ENCODE measurements at regions not wholly inside any gene's neighbourhood (a gene's known extent, or its start where the extent isn't known, plus 50 kb on each side); places are given as distances from the start of the nearest gene placed in this dataset.

- Mint-ChIP-seq H3K27ac (no peak overlapping the region), H3K4me3 (ENCODE audit: low read depth) (no peak overlapping the region), H3K27me3 (peaks cover 33% of the 10 kb centered on the region), H3K36me3 (ENCODE audit: insufficient read depth) (no peaks in the 10 kb centered on the region), H3K9me3 (ENCODE audit: low read depth) (no peaks in the 10 kb centered on the region), H3K4me1 (ENCODE audit: low read depth) (peaks cover 5% of the 10 kb centered on the region)
- no peak for TF ChIP-seq CTCF (IDR thresholded peaks at IDR 0.05; ENCODE audit: unreplicated experiment)
- no peak for DNase-seq (ENCODE audit: low spot score, unreplicated experiment)
These were observed 455.9 kb upstream of the HS6ST1 start for GRCh38 chr2:128774320-128775216.

- Mint-ChIP-seq H3K9me3 (ENCODE audit: low read depth) (no peaks in the 10 kb centered on the region), H3K27ac (no peak overlapping the region), H3K36me3 (ENCODE audit: insufficient read depth) (no peaks in the 10 kb centered on the region), H3K4me1 (ENCODE audit: low read depth) (peaks cover 5% of the 10 kb centered on the region), H3K27me3 (peaks cover 28% of the 10 kb centered on the region), H3K4me3 (ENCODE audit: low read depth) (no peak overlapping the region)
- no peak for TF ChIP-seq CTCF (IDR thresholded peaks at IDR 0.05; ENCODE audit: unreplicated experiment)
- DNase-seq (ENCODE audit: low spot score, unreplicated experiment): no peak
These were observed 456.7 kb upstream of the HS6ST1 start for GRCh38 chr2:128775217-128775913.

GRCh38 chr2:128775914-128776285, 457.2 kb upstream of the HS6ST1 start:
- no peak overlapping the region for H3K4me3 Mint-ChIP-seq (ENCODE audit: low read depth)
- no peaks in the 10 kb centered on the region for H3K9me3 Mint-ChIP-seq (ENCODE audit: low read depth)
- H3K27me3 Mint-ChIP-seq: peaks cover 28% of the 10 kb centered on the region
- DNase-seq (ENCODE audit: low spot score, unreplicated experiment): no peak
- H3K4me1 Mint-ChIP-seq (ENCODE audit: low read depth): peaks cover 5% of the 10 kb centered on the region
- no peak overlapping the region for H3K27ac Mint-ChIP-seq
- no peak for TF ChIP-seq CTCF (IDR thresholded peaks at IDR 0.05; ENCODE audit: unreplicated experiment)
- no peaks in the 10 kb centered on the region for H3K36me3 Mint-ChIP-seq (ENCODE audit: insufficient read depth)

- no peak for TF ChIP-seq CTCF (IDR thresholded peaks at IDR 0.05; ENCODE audit: unreplicated experiment)
- peak overlapping the region; percentile 29 for H3K27ac Mint-ChIP-seq
- H3K4me1 Mint-ChIP-seq (ENCODE audit: low read depth): peaks cover 5% of the 10 kb centered on the region
- no peak overlapping the region for H3K4me3 Mint-ChIP-seq (ENCODE audit: low read depth)
- peaks cover 27% of the 10 kb centered on the region for H3K27me3 Mint-ChIP-seq
- no peaks in the 10 kb centered on the region for H3K36me3 Mint-ChIP-seq (ENCODE audit: insufficient read depth)
- DNase-seq (ENCODE audit: low spot score, unreplicated experiment): no peak
- H3K9me3 Mint-ChIP-seq (ENCODE audit: low read depth): no peaks in the 10 kb centered on the region
These were observed 458.0 kb upstream of the HS6ST1 start for GRCh38 chr2:128776461-128777195.
